ENCODE measurements at regions not wholly inside any gene's neighbourhood (a gene's known extent, or its start where the extent isn't known, plus 50 kb on each side); places are given as distances from the start of the nearest gene placed in this dataset.

DNA sequence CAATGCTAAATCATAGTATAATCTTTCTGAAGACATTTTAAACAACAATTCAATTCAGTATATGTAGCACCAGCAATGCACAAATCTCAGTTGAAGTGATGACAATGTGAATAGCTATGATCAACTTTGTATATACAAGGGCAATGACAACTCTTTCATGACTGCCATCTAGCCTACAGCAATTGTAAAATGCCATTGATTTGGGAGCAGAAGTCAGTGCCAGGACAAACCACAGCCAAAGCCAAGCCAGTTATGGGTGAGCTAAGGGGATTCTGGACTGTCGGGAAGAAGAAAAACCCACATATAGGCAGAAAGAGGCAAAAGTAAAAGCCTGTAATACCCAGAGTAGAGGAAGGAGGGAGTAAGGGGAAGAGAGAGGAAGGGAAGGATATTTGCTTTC is 238.6 kb downstream of the MID1IP1 start:
- Histone ChIP-seq H2BK120ac (ENCODE audit: low read depth, low read length) (no peak overlapping the region), H2AFZ (replicated peaks; ENCODE audit: low read length, poor library complexity) (no peak overlapping the region), H4K91ac (ENCODE audit: insufficient read depth, low read depth, low read length) (no peak overlapping the region), H4K20me1 (ENCODE audit: insufficient read depth, low read length) (no peaks in the 10 kb centered on the region), H3K9me1 (ENCODE audit: insufficient read depth, low read length) (no peaks in the 10 kb centered on the region), H3K4me2 (ENCODE audit: low read depth, low read length) (no peak overlapping the region), H4K5ac (ENCODE audit: low read depth, low read length) (no peak overlapping the region), H3K36me3 (ENCODE audit: control insufficient read depth, insufficient read depth, low read length) (no peaks in the 10 kb centered on the region), H2AK9ac (replicated peaks; ENCODE audit: low read depth, low read length, poor library complexity) (no peak overlapping the region), H3K9me3 (ENCODE audit: control insufficient read depth, insufficient read depth, low read length) (no peaks in the 10 kb centered on the region), H3K27me3 (ENCODE audit: control insufficient read depth, insufficient read depth, low read length) (peaks cover 5% of the 10 kb centered on the region; the same call in 1 of the 2 replicates), H3K56ac (ENCODE audit: extremely low read depth, insufficient read depth, low read length) (no peak overlapping the region), H3K14ac (replicated peaks; ENCODE audit: low read depth, low read length) (no peak overlapping the region), H3K4me1 (ENCODE audit: control insufficient read depth, insufficient read depth, low read length) (no peaks in the 10 kb centered on the region), H2BK5ac (ENCODE audit: low read depth, low read length, poor library complexity, severe bottlenecking) (no peak overlapping the region), H3K23ac (ENCODE audit: low read depth, low read length) (no peak overlapping the region), H3K4me3 (ENCODE audit: insufficient read depth, low read depth, low read length) (no peak overlapping the region), H3K27ac (ENCODE audit: insufficient read depth, low read length) (no peak overlapping the region), H3K9ac (ENCODE audit: low read depth, low read length) (no peak overlapping the region), H2AK5ac (ENCODE audit: low read depth, low read length) (no peak overlapping the region), H3K79me1 (ENCODE audit: low read depth in 1 of 2, low read length in 2 of 2) (no peaks in the 10 kb centered on the region), H3K4ac (ENCODE audit: low read depth, low read length) (no peak overlapping the region), H4K8ac (ENCODE audit: low read depth in 2 of 2, low read length in 2 of 2) (no peak overlapping the region), H2BK20ac (ENCODE audit: low read depth, low read length) (no peak overlapping the region), H2BK15ac (ENCODE audit: low read depth, low read length) (no peak overlapping the region), H3K18ac (ENCODE audit: low read depth, low read length) (no peak overlapping the region)
- TF ChIP-seq RAD21 (IDR thresholded peaks at IDR 0.05; ENCODE audit: low read length) (no peak), MXI1 (IDR thresholded peaks at IDR 0.05; ENCODE audit: borderline replicate concordance, low read depth, low read length) (no peak), POLR2A (IDR thresholded peaks at IDR 0.05; ENCODE audit: low read depth, low read length) (no peak), FOS (IDR thresholded peaks at IDR 0.05; ENCODE audit: low read depth, low read length) (no peak), CEBPB (IDR thresholded peaks at IDR 0.05; ENCODE audit: low read depth, low read length) (no peak), BHLHE40 (IDR thresholded peaks at IDR 0.05; ENCODE audit: low read depth, low read length) (no peak), MAFK (IDR thresholded peaks at IDR 0.05; ENCODE audit: low read depth, low read length) (no peak), RCOR1 (IDR thresholded peaks at IDR 0.05; ENCODE audit: insufficient replicate concordance, low read length) (no peak), CHD1 (IDR thresholded peaks at IDR 0.05; ENCODE audit: low read depth, low read length) (no peak), RFX5 (IDR thresholded peaks at IDR 0.05; ENCODE audit: low read depth, low read length) (no peak), NFE2L2 (IDR thresholded peaks at IDR 0.05; ENCODE audit: low read depth, low read length) (no peak), SMC3 (IDR thresholded peaks at IDR 0.05; ENCODE audit: low read depth, low read length) (no peak)
- TF ChIP-seq, protein P1, sequence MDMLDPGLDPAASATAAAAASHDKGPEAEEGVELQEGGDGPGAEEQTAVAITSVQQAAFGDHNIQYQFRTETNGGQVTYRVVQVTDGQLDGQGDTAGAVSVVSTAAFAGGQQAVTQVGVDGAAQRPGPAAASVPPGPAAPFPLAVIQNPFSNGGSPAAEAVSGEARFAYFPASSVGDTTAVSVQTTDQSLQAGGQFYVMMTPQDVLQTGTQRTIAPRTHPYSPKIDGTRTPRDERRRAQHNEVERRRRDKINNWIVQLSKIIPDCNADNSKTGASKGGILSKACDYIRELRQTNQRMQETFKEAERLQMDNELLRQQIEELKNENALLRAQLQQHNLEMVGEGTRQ (IDR thresholded peaks at IDR 0.05; ENCODE audit: low read depth, low read length) = no peak
- TF ChIP-seq, protein P2, sequence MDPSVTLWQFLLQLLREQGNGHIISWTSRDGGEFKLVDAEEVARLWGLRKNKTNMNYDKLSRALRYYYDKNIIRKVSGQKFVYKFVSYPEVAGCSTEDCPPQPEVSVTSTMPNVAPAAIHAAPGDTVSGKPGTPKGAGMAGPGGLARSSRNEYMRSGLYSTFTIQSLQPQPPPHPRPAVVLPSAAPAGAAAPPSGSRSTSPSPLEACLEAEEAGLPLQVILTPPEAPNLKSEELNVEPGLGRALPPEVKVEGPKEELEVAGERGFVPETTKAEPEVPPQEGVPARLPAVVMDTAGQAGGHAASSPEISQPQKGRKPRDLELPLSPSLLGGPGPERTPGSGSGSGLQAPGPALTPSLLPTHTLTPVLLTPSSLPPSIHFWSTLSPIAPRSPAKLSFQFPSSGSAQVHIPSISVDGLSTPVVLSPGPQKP (IDR thresholded peaks at IDR 0.05; ENCODE audit: borderline replicate concordance, low read depth, low read length) = no peak
- ATAC-seq (ENCODE audit: low read depth) (no peak), DNase-seq (no peak)
- POLR2A ChIA-PET (ENCODE audit: unreplicated experiment) = no interaction called here
- intact Hi-C loops (cut with micrococcal nuclease) (no loop called here), dilution Hi-C loops (cut with HindIII; ENCODE audit: low sequenced_read_pairs, unreplicated experiment) (no loop called here), in situ Hi-C loops (cut with MboI; ENCODE audit: low sequenced_read_pairs) (no loop called here)
- no CpG with 5 or more reads among the region's 1 CpG for WGBS, 2 experiments (ENCODE audit: extremely low coverage in 2 of 2, insufficient read length in 1 of 2)
- no TSS peak for BruUV-seq (replicated peaks)
- CTCF ChIA-PET = no interaction called here

Data from IMR-90 (cell line).